ENCODE measurements at regions not wholly inside any gene's neighbourhood (a gene's known extent, or its start where the extent isn't known, plus 50 kb on each side); places are given as distances from the start of the nearest gene placed in this dataset.

GRCh38 chr9:117470455-117470854, 55.6 kb upstream of the ASTN2 start:
- TF ChIP-seq CTCF (IDR thresholded peaks at IDR 0.05), result no peak
- no peak for TF ChIP-seq POLR2A (IDR thresholded peaks at IDR 0.05)

All from testis (tissue), 2 donors.